ENCODE measurements at regions not wholly inside any gene's neighbourhood (a gene's known extent, or its start where the extent isn't known, plus 50 kb on each side); places are given as distances from the start of the nearest gene placed in this dataset.
"Not testable (repeated sequence)": the region's sequence is repeated elsewhere in the genome, so short reads cannot be mapped to it uniquely, and the experiment has no call there.

GRCh38 chr12:34304001-34304400, 281.7 kb downstream of the ALG10 start:
- Histone ChIP-seq H3K27me3 (ENCODE audit: control insufficient read depth, insufficient read depth, low read length) (no peaks in the 10 kb centered on the region), H3K4me1 (ENCODE audit: control insufficient read depth, insufficient read depth, low read length) (no peaks in the 10 kb centered on the region), H3K9me3 (ENCODE audit: control insufficient read depth, insufficient read depth, low read length) (peaks cover 90% of the 10 kb centered on the region), H3K4me3 (ENCODE audit: low read length) (no peak overlapping the region), H3K27ac (ENCODE audit: low read length) (no peak overlapping the region), H3K36me3 (ENCODE audit: control insufficient read depth, insufficient read depth, low read length) (no peaks in the 10 kb centered on the region)
- Mint-ChIP-seq H3K36me3 (peaks cover 60% of the 10 kb centered on the region), H3K4me1 (no peaks in the 10 kb centered on the region), H3K4me3 (no peak overlapping the region), H3K27ac (no peak overlapping the region), H3K27me3 (ENCODE audit: low read depth in 2 of 2) (no peaks in the 10 kb centered on the region), H3K9me3 (peaks cover 15 to 71% of the 10 kb centered on the region in 2 donors)
- DNase-seq (no peak), ATAC-seq (no peak)
- 90% methylated on average over 18 of the region's 18 CpGs for WGBS (ENCODE audit: insufficient coverage)
- no peak for TF ChIP-seq CTCF (IDR thresholded peaks at IDR 0.05)
- intact Hi-C loops (cut with micrococcal nuclease), result no loop called here

DNA sequence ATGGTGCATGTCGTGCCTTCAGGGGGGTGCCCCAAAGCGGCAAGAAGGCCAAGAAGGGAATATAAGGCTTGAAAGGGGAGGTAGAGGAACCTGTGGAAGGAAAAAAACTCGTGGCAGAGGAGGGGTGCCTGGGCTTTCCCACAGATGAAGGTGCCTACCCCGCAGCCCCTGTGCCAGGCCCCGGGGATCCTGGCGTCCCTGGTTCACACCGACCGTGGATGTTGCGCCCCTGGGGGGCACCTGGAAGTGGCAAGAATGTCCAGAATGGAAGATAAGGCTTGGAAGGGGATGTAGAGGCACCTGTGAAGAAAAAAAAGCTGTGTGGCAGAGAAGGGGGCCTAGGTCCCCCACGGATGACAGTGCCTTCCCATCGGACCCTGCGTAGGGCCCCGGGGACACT, 282.2 kb downstream of the ALG10 start:
- ATAC-seq (no peak), DNase-seq (no peak)
- peaks cover 17 to 69% of the 10 kb centered on the region in 2 donors for H3K9me3 Mint-ChIP-seq
- Histone ChIP-seq H3K4me1 (ENCODE audit: control insufficient read depth, insufficient read depth, low read length) (no peaks in the 10 kb centered on the region), H3K4me3 (ENCODE audit: low read length) (no peak overlapping the region), H3K9me3 (ENCODE audit: control insufficient read depth, insufficient read depth, low read length) (peaks cover 89% of the 10 kb centered on the region), H3K36me3 (ENCODE audit: control insufficient read depth, insufficient read depth, low read length) (no peaks in the 10 kb centered on the region), H3K27me3 (ENCODE audit: control insufficient read depth, insufficient read depth, low read length) (no peaks in the 10 kb centered on the region), H3K27ac (ENCODE audit: low read length) (no peak overlapping the region)
- peaks cover 60% of the 10 kb centered on the region for H3K36me3 Mint-ChIP-seq
- H3K4me1 Mint-ChIP-seq, result no peaks in the 10 kb centered on the region
- no peak overlapping the region for H3K4me3 Mint-ChIP-seq
- no peak for TF ChIP-seq CTCF (IDR thresholded peaks at IDR 0.05)
- no peak overlapping the region for H3K27ac Mint-ChIP-seq
- intact Hi-C loops (cut with micrococcal nuclease), result no loop called here
- H3K27me3 Mint-ChIP-seq (ENCODE audit: low read depth in 2 of 2), result no peaks in the 10 kb centered on the region
- 87% methylated on average over 13 of the region's 13 CpGs for WGBS (ENCODE audit: insufficient coverage)

DNA sequence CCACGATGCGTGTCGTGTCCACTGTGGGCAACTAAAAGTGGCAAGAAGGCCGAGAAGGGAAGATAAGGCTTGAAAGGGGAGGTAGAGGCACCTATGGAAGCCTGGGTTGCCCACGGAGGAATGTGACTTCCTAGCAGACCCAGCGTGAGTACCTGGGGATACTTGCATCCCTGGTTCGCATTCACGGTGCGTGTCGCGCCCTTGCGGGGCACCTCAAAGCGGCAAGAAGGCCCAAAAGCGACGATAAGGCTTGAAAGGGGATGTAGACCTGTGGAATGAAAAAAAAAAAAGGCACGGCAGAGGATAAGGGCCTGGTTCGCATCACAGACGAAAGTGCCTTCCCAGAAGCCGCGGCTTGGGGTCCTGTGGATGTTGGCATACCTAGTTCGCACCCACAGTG, 282.9 kb downstream of the ALG10 start:
- no peaks in the 10 kb centered on the region for H3K27me3 ChIP-seq (ENCODE audit: control insufficient read depth, insufficient read depth, low read length)
- 85% methylated on average over 21 of the region's 21 CpGs for WGBS (ENCODE audit: insufficient coverage)
- no peak for DNase-seq
- no peaks in the 10 kb centered on the region for H3K36me3 ChIP-seq (ENCODE audit: control insufficient read depth, insufficient read depth, low read length)
- H3K4me1 ChIP-seq (ENCODE audit: control insufficient read depth, insufficient read depth, low read length), result no peaks in the 10 kb centered on the region
- H3K27me3 Mint-ChIP-seq (ENCODE audit: low read depth in 2 of 2), result no peaks in the 10 kb centered on the region
- H3K9me3 ChIP-seq (ENCODE audit: control insufficient read depth, insufficient read depth, low read length), result peaks cover 83% of the 10 kb centered on the region
- ATAC-seq, result no peak
- no peak overlapping the region for H3K4me3 ChIP-seq (ENCODE audit: low read length)
- no peak overlapping the region for H3K27ac Mint-ChIP-seq
- H3K4me1 Mint-ChIP-seq, result no peaks in the 10 kb centered on the region
- no peak overlapping the region for H3K27ac ChIP-seq (ENCODE audit: low read length)
- intact Hi-C loops (cut with micrococcal nuclease), result no loop called here
- H3K4me3 Mint-ChIP-seq, result no peak overlapping the region
- H3K9me3 Mint-ChIP-seq, result peaks cover 18 to 66% of the 10 kb centered on the region in 2 donors
- TF ChIP-seq CTCF (IDR thresholded peaks at IDR 0.05), result no peak
- H3K36me3 Mint-ChIP-seq, result peaks cover 58% of the 10 kb centered on the region

DNA sequence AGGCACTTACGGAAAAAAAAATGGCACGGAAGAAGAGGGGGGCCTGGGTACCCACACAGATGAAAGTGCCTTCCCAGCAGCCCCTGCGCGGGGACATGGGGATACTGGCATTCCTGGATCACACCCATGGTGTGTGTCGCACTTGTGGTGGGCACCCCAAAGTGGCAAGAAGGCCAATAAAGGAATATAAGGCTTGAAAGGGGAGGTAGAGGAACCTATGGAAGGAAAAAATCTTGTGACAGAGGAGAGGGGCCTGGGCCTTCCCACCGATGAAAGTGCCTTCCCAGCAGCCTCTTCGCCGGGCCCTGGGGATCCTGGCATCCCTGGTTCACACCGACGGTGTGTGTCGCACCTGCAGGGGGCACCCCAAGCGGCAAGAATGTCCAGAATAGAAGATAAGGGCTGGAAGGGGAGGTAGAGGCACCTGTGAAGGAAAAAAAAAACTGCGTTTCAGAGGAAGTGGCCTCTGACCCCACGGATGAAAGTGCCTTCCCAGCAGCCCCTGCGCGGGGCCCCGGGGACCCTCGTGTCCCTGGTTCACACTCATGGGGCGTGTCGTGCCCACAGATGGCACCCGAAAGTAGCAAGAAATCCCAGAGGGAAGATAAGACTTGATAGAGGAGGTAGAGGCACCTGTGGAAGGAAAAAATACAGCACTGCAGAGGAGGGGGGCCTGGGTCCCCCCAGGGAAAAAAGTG, 284.0 kb downstream of the ALG10 start:
- Histone ChIP-seq H3K36me3 (ENCODE audit: control insufficient read depth, insufficient read depth, low read length) (no peaks in the 10 kb centered on the region), H3K27me3 (ENCODE audit: control insufficient read depth, insufficient read depth, low read length) (no peaks in the 10 kb centered on the region), H3K27ac (ENCODE audit: low read length) (no peak overlapping the region), H3K4me1 (ENCODE audit: control insufficient read depth, insufficient read depth, low read length) (no peaks in the 10 kb centered on the region), H3K9me3 (ENCODE audit: control insufficient read depth, insufficient read depth, low read length) (peaks cover 75% of the 10 kb centered on the region), H3K4me3 (ENCODE audit: low read length) (no peak overlapping the region)
- 85% methylated on average over 21 of the region's 21 CpGs for WGBS (ENCODE audit: insufficient coverage)
- Mint-ChIP-seq H3K4me3 (no peak overlapping the region), H3K4me1 (no peaks in the 10 kb centered on the region), H3K9me3 (peaks cover 17 to 63% of the 10 kb centered on the region in 2 donors), H3K27me3 (ENCODE audit: low read depth in 2 of 2) (no peaks in the 10 kb centered on the region), H3K27ac (no peak overlapping the region), H3K36me3 (peaks cover 47% of the 10 kb centered on the region)
- DNase-seq (no peak), ATAC-seq (no peak)
- TF ChIP-seq CTCF (IDR thresholded peaks at IDR 0.05), result no peak
- intact Hi-C loops (cut with micrococcal nuclease), result no loop called here

- Mint-ChIP-seq H3K36me3 (peaks cover 43% of the 10 kb centered on the region), H3K9me3 (peaks cover 15 to 60% of the 10 kb centered on the region in 2 donors)
- H3K4me1 ChIP-seq (ENCODE audit: control insufficient read depth, insufficient read depth, low read length); H3K4me3 ChIP-seq (ENCODE audit: low read length); H3K27ac Mint-ChIP-seq; H3K4me3 Mint-ChIP-seq; H3K27me3 ChIP-seq (ENCODE audit: control insufficient read depth, insufficient read depth, low read length); H3K36me3 ChIP-seq (ENCODE audit: control insufficient read depth, insufficient read depth, low read length); H3K27me3 Mint-ChIP-seq (ENCODE audit: low read depth in 2 of 2); H3K4me1 Mint-ChIP-seq; H3K27ac ChIP-seq (ENCODE audit: low read length); ATAC-seq; intact Hi-C loops (cut with micrococcal nuclease); DNase-seq: not testable (repeated sequence)
- peaks cover 71% of the 10 kb centered on the region for H3K9me3 ChIP-seq (ENCODE audit: control insufficient read depth, insufficient read depth, low read length)
- 82% methylated on average over 32 of the region's 32 CpGs for WGBS (ENCODE audit: insufficient coverage)
Measured at GRCh38 chr12:34309806-34310804, 287.8 kb downstream of the ALG10 start.
